ENCODE measurements at regions not wholly inside any gene's neighbourhood (a gene's known extent, or its start where the extent isn't known, plus 50 kb on each side); places are given as distances from the start of the nearest gene placed in this dataset.

- Histone ChIP-seq H2AK9ac (replicated peaks; ENCODE audit: low read depth, low read length, poor library complexity) (no peak overlapping the region), H2BK15ac (ENCODE audit: low read depth, low read length) (no peak overlapping the region), H2BK20ac (ENCODE audit: low read depth, low read length) (no peak overlapping the region), H3K56ac (ENCODE audit: extremely low read depth, insufficient read depth, low read length) (no peak overlapping the region), H3K4ac (ENCODE audit: low read depth, low read length) (no peak overlapping the region), H4K20me1 (ENCODE audit: insufficient read depth, low read length) (no peaks in the 10 kb centered on the region), H4K91ac (ENCODE audit: insufficient read depth, low read depth, low read length) (no peak overlapping the region), H3K9me1 (ENCODE audit: insufficient read depth, low read length) (no peaks in the 10 kb centered on the region), H3K14ac (replicated peaks; ENCODE audit: low read depth, low read length) (no peak overlapping the region), H3K4me1 (ENCODE audit: control insufficient read depth, insufficient read depth, low read length) (no peaks in the 10 kb centered on the region), H2AFZ (replicated peaks; ENCODE audit: low read length, poor library complexity) (no peak overlapping the region), H3K79me1 (ENCODE audit: low read depth in 1 of 2, low read length in 2 of 2) (no peaks in the 10 kb centered on the region), H3K18ac (ENCODE audit: low read depth, low read length) (no peak overlapping the region), H4K8ac (ENCODE audit: low read depth in 2 of 2, low read length in 2 of 2) (no peak overlapping the region), H3K9me3 (ENCODE audit: control insufficient read depth, insufficient read depth, low read length) (peaks cover 49% of the 10 kb centered on the region), H2BK120ac (ENCODE audit: low read depth, low read length) (no peak overlapping the region), H3K27me3 (ENCODE audit: control insufficient read depth, insufficient read depth, low read length) (no peaks in the 10 kb centered on the region), H3K23ac (ENCODE audit: low read depth, low read length) (no peak overlapping the region), H3K36me3 (ENCODE audit: control insufficient read depth, insufficient read depth, low read length) (no peaks in the 10 kb centered on the region), H4K5ac (ENCODE audit: low read depth, low read length) (no peak overlapping the region), H3K27ac (ENCODE audit: insufficient read depth, low read length) (no peak overlapping the region), H3K9ac (ENCODE audit: low read depth, low read length) (no peak overlapping the region), H3K4me3 (ENCODE audit: insufficient read depth, low read depth, low read length) (no peak overlapping the region), H3K4me2 (ENCODE audit: low read depth, low read length) (no peak overlapping the region), H2AK5ac (ENCODE audit: low read depth, low read length) (no peak overlapping the region), H2BK5ac (ENCODE audit: low read depth, low read length, poor library complexity, severe bottlenecking) (no peak overlapping the region)
- ATAC-seq (ENCODE audit: low read depth) (no peak), DNase-seq (no peak)
- ChIA-PET POLR2A (ENCODE audit: unreplicated experiment) (no interaction called here), CTCF (no interaction called here)
- intact Hi-C loops (cut with micrococcal nuclease), result no loop called here
- dilution Hi-C loops (cut with HindIII; ENCODE audit: low sequenced_read_pairs, unreplicated experiment), result no loop called here
- TF ChIP-seq MXI1 (IDR thresholded peaks at IDR 0.05; ENCODE audit: borderline replicate concordance, low read depth, low read length) (no peak), RFX5 (IDR thresholded peaks at IDR 0.05; ENCODE audit: low read depth, low read length) (no peak)
- BruUV-seq (replicated peaks), result no TSS peak
- in situ Hi-C loops (cut with MboI; ENCODE audit: low sequenced_read_pairs), result no loop called here
- 10% methylated on average over 2 of the region's 6 CpGs; no CpG with 5 or more reads in 1 of the 2 experiments for WGBS, 2 experiments (ENCODE audit: extremely low coverage in 2 of 2, insufficient read length in 1 of 2)
Observed at GRCh38 chr9:135174248-135174647, 86.8 kb downstream of the OLFM1 start.

Data from IMR-90 (cell line).